GM18873 (cell line): ENCODE measurements at regions not wholly inside any gene's neighbourhood (a gene's known extent, or its start where the extent isn't known, plus 50 kb on each side); places are given as distances from the start of the nearest gene placed in this dataset.
"Not testable (repeated sequence)": the region's sequence is repeated elsewhere in the genome, so short reads cannot be mapped to it uniquely, and the experiment has no call there.

Source experiments
- ATAC-seq: cut with Tn5 transposase; IDR thresholded peaks from one replicate; pipeline ENCODE4 v1.9.1; 2021; ENCODE audit warnings: mild to moderate bottlenecking, moderate library complexity, moderate number of reproducible peaks; ENCODE audit not compliant: unreplicated experiment, low FRiP score

GRCh38 chr6:163711615-163712565 lies 297.4 kb downstream of the QKI start:
- ATAC-seq = peak; percentile 23

GRCh38 chr6:163710532-163711470 lies 296.3 kb downstream of the QKI start:
- ATAC-seq = no peak

- no peak for ATAC-seq
These were observed 295.2 kb downstream of the QKI start for GRCh38 chr6:163709693-163710092.

- no peak for ATAC-seq
These were observed 294.7 kb downstream of the QKI start for GRCh38 chr6:163709255-163709654.

GRCh38 chr6:163708466-163708865 lies 293.9 kb downstream of the QKI start:
- peak; percentile 54 for ATAC-seq

- ATAC-seq = peak; percentile 31
These were observed 293.2 kb downstream of the QKI start for GRCh38 chr6:163707387-163708355.

GRCh38 chr6:163706500-163707087 lies 292.1 kb downstream of the QKI start:
- no peak for ATAC-seq

- ATAC-seq = peak; percentile 61
These were observed 291.4 kb downstream of the QKI start for GRCh38 chr6:163705923-163706322.

- ATAC-seq = no peak
These were observed 288.2 kb downstream of the QKI start for GRCh38 chr6:163702736-163703135.

- no peak for ATAC-seq
These were observed 287.2 kb downstream of the QKI start for GRCh38 chr6:163701762-163702161.

- no peak for ATAC-seq
These were observed 283.6 kb downstream of the QKI start for GRCh38 chr6:163698086-163698485.

- not testable (repeated sequence) for ATAC-seq
These were observed 281.8 kb downstream of the QKI start for GRCh38 chr6:163696311-163696710.

GRCh38 chr6:163695414-163695864 lies 280.9 kb downstream of the QKI start:
- ATAC-seq = no peak

- no peak for ATAC-seq
These were observed 280.5 kb downstream of the QKI start for GRCh38 chr6:163694988-163695398.

GRCh38 chr6:163694072-163694471 lies 279.6 kb downstream of the QKI start:
- no peak for ATAC-seq

- no peak for ATAC-seq
These were observed 276.5 kb downstream of the QKI start for GRCh38 chr6:163691049-163691448.

GRCh38 chr6:163688739-163689362 lies 274.3 kb downstream of the QKI start:
- ATAC-seq = no peak

GRCh38 chr6:163687075-163687474 lies 272.6 kb downstream of the QKI start:
- ATAC-seq = no peak

- no peak for ATAC-seq
These were observed 271.8 kb downstream of the QKI start for GRCh38 chr6:163686301-163686700.
